ENCODE measurements at regions not wholly inside any gene's neighbourhood (a gene's known extent, or its start where the extent isn't known, plus 50 kb on each side); places are given as distances from the start of the nearest gene placed in this dataset.

GRCh38 chr10:81093056-81093455 is 555.4 kb downstream of the SH2D4B start:
- no peak for DNase-seq (ENCODE audit: extremely low read depth, low read depth)

- no peak for DNase-seq (ENCODE audit: extremely low read depth, low read depth)
These were observed 557.5 kb downstream of the SH2D4B start for GRCh38 chr10:81095238-81095637.

DNA sequence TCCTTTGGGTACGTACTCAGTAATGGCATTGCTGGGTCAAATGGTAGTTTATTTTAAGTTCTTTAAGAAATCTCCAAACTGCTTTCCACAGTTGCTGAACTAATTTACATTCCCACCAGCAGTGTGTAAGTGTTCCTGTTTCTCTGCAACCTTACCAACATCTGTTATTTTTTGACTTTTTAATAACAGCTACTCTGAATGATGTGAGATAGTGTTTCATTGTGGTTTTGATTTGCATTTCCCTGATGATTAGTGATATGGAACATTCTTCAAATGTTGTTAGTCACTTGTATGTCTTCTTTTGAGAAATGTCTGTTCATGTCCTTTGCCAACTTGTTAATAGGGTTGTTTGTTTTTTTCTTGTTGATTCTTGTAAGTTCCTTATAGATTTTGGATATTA is 558.9 kb downstream of the SH2D4B start:
- no peak for DNase-seq (ENCODE audit: extremely low read depth, low read depth)

DNA sequence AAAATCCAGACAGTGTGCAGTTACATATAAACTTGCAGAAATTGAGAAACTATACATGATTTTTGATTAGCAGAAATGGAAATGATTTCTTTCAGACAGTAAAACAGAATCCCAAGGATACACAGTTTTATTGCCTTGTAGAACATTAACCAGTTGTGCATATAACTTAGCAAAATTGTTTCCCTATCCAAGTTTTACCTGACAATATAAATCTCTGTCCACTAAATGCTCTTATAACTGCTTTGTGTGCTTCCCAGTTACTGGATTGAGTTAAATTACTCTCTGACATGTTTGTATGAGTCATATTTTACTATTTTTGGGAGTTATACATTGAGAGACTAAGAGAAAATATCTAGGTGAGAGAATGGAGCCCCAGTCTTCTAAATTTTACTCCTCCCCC is 563.4 kb downstream of the SH2D4B start:
- DNase-seq (ENCODE audit: extremely low read depth, low read depth) = no peak

- DNase-seq (ENCODE audit: extremely low read depth, low read depth) = no peak
These were observed 566.8 kb downstream of the SH2D4B start for GRCh38 chr10:81104494-81104893.

DNA sequence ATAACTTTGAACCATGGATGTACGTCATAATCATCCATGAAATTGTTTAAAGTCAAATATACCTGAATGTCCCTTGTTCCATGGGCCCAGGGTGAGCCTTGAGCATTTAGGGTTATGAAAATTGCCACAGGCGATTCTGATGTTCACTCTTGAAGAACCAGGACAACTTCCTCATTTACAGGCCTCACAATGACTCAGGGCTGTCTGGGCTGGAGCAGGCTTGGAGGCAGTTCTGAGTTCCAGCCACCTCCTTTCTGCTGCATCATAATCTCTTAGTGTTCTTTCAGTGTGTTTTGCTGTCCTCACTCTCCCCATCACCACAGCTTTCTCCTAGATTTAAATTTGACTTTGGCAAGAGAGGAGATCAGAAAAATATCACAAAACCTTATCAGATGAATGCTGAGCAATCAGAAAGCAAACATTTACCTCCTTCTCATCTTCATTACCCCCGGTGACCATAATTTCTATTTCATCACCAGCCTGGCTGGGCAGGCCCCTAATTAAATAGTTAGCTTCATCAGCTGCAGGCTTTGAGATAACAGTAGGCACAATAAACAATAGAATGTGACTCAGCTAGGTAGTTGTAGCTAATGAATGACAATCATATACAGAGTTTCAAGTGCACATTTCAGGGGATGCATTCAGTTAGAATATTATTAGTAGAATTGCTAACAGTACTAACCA is 571.0 kb downstream of the SH2D4B start:
- DNase-seq (ENCODE audit: extremely low read depth, low read depth) = no peak

- DNase-seq (ENCODE audit: extremely low read depth, low read depth) = no peak
These were observed 571.6 kb downstream of the SH2D4B start for GRCh38 chr10:81109200-81109752.

DNA sequence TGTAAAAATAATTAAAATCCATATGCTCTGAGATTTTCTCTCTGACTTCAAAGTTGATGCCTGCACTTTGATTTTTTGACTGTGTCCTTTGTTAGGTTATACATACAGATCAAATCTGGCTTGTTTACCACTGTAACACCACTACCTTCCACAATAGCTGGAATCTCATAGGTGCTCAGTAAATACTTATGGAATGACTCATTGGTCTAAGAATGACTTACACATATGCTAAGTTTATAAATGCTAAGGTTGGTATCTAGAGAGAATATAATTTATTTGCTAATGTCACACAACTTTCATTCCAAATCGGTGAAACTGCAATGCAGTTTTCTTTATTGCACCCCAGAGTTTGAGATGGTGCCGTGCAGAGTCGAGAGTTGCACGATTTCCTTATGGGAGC is 578.5 kb downstream of the SH2D4B start:
- no peak for DNase-seq (ENCODE audit: extremely low read depth, low read depth)

DNA sequence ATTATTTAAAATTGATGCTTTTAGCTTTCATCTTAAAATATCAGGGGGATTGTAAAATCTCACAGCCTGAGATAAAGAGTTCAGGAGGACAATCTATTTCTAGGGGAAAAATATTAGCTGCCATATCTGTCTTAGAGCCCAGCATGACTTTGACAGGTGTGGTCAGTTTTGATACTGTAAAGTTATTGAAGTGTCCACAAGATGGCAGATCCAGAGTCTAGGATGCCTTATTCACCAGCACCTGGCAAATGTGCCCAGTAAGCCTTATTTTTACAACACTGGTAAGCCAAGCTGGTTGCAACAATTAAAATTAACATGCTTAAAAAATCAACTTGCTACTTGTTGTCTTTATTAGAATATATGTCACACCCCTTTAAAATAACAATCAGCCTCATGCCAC is 579.3 kb downstream of the SH2D4B start:
- DNase-seq (ENCODE audit: extremely low read depth, low read depth) = no peak

- no peak for DNase-seq (ENCODE audit: extremely low read depth, low read depth)
These were observed 590.2 kb downstream of the SH2D4B start for GRCh38 chr10:81127931-81128330.

DNA sequence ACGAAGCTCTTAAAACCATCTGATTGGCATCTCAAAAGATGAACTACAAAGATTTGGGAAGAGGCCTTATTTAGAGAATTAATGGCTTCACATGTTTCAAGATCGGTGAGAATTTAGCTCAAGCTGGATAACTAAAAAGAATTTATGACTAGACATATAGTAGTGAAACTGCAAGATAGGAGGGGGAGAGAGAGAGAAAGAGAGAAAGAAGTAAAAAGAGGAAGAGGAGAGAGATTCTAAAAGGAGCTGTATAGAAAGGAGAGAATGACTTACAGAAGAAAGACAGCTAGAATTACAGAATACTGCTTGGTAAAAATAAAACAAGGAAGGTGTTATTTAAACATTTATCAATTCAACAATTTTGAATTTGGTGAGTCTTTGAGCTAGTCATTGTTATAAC is 592.3 kb downstream of the SH2D4B start:
- DNase-seq (ENCODE audit: extremely low read depth, low read depth) = no peak

GRCh38 chr10:81135851-81136250 is 598.1 kb downstream of the SH2D4B start:
- no peak for DNase-seq (ENCODE audit: extremely low read depth, low read depth)

DNA sequence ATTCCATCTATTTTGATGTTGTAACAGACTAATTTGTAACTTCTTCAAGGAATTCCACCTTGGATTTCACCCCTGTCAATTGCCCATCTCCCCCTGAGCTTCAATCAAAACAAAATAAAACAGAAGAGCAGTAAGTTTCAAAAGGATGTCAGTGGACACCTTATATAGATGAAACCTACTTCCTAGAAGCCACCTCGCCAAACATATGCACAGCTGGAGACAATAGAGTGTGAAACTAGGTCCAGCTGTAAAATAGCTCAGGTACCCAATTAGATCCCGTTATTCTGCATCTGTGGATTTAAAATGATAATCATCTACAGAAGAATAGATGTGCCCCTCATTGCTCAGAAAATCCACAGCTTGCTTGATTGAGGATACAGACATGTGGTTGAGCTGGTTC is 598.6 kb downstream of the SH2D4B start:
- DNase-seq (ENCODE audit: extremely low read depth, low read depth) = no peak

- DNase-seq (ENCODE audit: extremely low read depth, low read depth) = no peak
These were observed 608.3 kb downstream of the SH2D4B start for GRCh38 chr10:81145975-81146374.

GRCh38 chr10:81146436-81146835 is 608.7 kb downstream of the SH2D4B start:
- DNase-seq (ENCODE audit: extremely low read depth, low read depth) = no peak

GRCh38 chr10:81152656-81153055 is 615.0 kb downstream of the SH2D4B start:
- DNase-seq (ENCODE audit: extremely low read depth, low read depth) = no peak

DNA sequence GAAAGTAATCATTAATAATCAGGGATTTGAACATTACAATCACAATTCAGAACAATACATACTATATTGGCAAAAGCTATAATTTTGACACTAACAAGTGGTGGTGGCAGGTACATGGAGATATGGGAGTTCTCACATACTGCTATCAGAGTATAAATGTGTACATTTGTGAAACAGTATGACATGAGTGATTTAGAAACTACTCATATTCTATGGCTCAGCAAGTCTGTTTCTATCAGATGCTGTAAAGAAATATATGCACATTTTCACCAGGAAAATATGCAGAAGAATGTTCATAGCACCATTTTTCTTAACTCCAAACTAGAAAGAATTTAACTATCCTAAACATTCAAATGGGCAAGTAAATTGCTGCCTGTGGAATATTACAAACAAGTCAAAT is 620.0 kb downstream of the SH2D4B start:
- DNase-seq (ENCODE audit: extremely low read depth, low read depth) = no peak

GRCh38 chr10:81177651-81178244 is 640.0 kb downstream of the SH2D4B start:
- no peak for DNase-seq (ENCODE audit: extremely low read depth, low read depth)

DNA sequence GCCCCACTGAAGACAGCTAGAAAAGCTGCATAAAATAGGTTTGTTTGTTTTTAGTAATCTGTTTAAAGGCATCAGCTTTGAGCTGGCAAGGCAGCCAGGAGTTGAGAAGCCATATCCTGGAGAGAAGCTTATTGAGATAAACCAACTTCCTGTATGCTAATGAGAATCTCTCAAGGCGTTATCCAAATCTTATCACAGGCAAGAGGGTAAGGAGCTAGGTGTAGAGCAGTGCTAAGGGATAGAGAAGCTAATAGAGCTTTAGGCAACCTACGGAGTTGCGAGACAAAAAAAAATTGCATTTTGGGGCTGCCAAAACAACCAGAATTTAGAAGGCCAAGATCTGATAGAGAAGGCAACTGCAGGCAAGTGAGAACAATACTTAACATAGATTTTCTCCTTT is 641.6 kb downstream of the SH2D4B start:
- DNase-seq (ENCODE audit: extremely low read depth, low read depth) = no peak

DNA sequence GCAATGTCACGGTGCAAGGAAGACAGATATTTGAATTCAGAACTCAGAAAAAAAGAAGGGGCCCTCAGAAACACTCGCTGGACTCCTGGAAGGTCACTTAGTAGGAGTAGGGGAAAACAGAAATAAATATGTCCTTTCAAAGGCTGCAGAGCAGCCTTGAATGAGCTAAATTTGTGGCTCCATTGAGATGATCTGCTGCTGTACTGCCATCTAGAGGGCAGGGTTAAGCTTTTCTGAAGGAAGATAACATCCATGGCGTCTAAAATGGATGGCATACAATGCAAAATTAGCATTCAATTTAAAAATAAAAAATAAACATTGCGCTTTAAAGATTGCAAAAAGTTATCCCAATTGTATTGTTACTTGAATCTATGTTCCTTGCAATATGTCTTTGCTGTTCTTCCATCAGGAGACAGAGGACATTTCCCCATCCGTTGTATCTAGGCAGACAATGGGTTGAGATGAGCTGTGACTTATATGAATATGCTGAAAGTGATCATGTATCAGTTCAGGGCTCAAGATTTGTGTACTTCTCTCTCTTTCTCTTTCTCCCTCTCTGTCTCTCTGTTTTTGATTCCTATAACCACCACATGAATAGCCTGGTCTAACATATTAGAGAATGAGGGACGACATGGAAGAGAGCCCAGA is 642.2 kb downstream of the SH2D4B start:
- DNase-seq (ENCODE audit: extremely low read depth, low read depth) = peak; percentile 12

- no peak for DNase-seq (ENCODE audit: extremely low read depth, low read depth)
These were observed 644.6 kb downstream of the SH2D4B start for GRCh38 chr10:81182296-81182695.

DNA sequence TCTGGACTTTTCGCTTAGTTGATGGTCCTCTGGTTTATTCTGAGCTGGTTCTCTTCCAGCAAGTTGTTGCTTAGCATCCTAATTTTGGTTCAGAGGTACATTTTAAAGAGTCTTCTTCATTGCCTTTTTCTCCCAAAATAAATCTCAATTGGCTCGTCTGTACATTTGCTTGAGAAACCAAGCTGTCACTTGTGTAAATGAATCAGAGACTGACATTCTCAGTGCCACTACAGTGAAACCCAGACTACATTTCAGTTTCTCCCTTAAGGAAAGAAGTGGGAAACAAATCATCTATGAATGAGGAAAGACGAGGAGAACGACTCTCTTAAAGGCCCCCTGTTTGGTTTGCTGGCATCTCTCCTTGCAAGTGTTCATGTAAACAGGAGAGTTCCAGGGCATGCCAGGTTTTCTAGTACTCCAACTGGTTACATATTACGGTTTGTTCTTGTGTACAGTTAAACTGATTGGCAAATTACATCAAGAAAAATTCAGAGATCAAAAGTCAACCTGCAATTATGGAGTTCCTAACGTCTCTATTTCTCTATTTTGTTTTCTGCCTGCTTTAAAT is 654.6 kb downstream of the SH2D4B start:
- DNase-seq (ENCODE audit: extremely low read depth, low read depth) = no peak
